ENCODE measurements at regions not wholly inside any gene's neighbourhood (a gene's known extent, or its start where the extent isn't known, plus 50 kb on each side); places are given as distances from the start of the nearest gene placed in this dataset.

DNA sequence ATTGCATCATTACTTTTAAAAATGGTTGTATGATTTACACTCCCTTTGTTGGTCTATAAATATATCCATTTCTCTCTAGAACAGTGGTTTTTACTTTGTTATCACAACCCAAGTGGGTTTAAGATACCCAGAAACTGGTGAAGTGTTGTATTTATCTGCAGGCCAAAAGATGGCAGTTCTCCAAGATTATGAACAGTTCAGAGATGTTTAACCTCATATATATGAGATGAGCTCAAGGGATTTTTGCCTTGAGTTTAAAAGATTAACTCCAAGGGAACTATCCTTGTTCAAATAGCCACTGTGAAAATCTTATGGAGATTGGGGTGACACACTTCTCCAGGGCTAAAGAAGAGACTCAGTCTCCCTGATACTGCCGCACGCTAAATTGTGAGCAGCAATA, 572.6 kb downstream of the TLE4 start:
- H3K27ac ChIP-seq (ENCODE audit: poor library complexity, severe bottlenecking): no peak overlapping the region
- ATAC-seq (ENCODE audit: low read depth) (no peak), DNase-seq (ENCODE audit: low spot score) (no peak)
- TF ChIP-seq CTCF (IDR thresholded peaks at IDR 0.05; ENCODE audit: poor library complexity, severe bottlenecking): no peak
- no peaks in the 10 kb centered on the region for H3K36me3 ChIP-seq (ENCODE audit: low read depth)
- H3K4me1 ChIP-seq (ENCODE audit: insufficient read depth, poor library complexity, severe bottlenecking): no peaks in the 10 kb centered on the region
- no peaks in the 10 kb centered on the region for H3K27me3 ChIP-seq (ENCODE audit: insufficient read depth, poor library complexity, severe bottlenecking)
- no peaks in the 10 kb centered on the region for H3K9me3 ChIP-seq (ENCODE audit: severe bottlenecking)
- H3K4me3 ChIP-seq (ENCODE audit: severe bottlenecking): no peak overlapping the region

DNA sequence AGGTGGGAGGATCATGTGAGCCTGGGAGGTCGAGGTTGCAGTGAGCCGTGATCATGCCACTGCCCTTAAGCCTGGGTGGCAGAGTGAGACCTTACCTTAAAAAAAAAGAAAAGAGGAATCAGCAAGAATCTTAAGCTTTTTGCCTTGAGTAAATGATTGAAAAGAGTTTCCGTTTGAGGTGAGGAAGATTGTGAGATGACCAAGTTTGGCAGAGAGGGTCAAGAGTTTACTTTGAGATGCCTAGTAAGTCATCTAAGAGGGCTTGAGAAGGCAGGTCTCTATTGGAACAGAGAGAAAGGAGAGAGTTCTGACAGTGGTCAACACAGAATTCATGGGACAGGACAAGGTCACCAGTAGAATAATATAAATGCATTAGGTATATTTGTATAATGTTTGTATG, 572.1 kb downstream of the TLE4 start:
- DNase-seq (ENCODE audit: low spot score): no peak
- ATAC-seq (ENCODE audit: low read depth): no peak
- Histone ChIP-seq H3K4me1 (ENCODE audit: insufficient read depth, poor library complexity, severe bottlenecking) (no peaks in the 10 kb centered on the region), H3K36me3 (ENCODE audit: low read depth) (no peaks in the 10 kb centered on the region), H3K27me3 (ENCODE audit: insufficient read depth, poor library complexity, severe bottlenecking) (no peaks in the 10 kb centered on the region), H3K9me3 (ENCODE audit: severe bottlenecking) (no peaks in the 10 kb centered on the region), H3K27ac (ENCODE audit: poor library complexity, severe bottlenecking) (no peak overlapping the region), H3K4me3 (ENCODE audit: severe bottlenecking) (no peak overlapping the region)
- TF ChIP-seq CTCF (IDR thresholded peaks at IDR 0.05; ENCODE audit: poor library complexity, severe bottlenecking): no peak

GRCh38 chr9:80134487-80134886, 562.7 kb downstream of the TLE4 start:
- H3K9me3 ChIP-seq (ENCODE audit: severe bottlenecking): no peaks in the 10 kb centered on the region
- H3K4me3 ChIP-seq (ENCODE audit: severe bottlenecking): no peak overlapping the region
- TF ChIP-seq CTCF (IDR thresholded peaks at IDR 0.05; ENCODE audit: poor library complexity, severe bottlenecking): no peak
- H3K36me3 ChIP-seq (ENCODE audit: low read depth): no peaks in the 10 kb centered on the region
- no peak for ATAC-seq (ENCODE audit: low read depth)
- H3K4me1 ChIP-seq (ENCODE audit: insufficient read depth, poor library complexity, severe bottlenecking): no peaks in the 10 kb centered on the region
- H3K27me3 ChIP-seq (ENCODE audit: insufficient read depth, poor library complexity, severe bottlenecking): no peaks in the 10 kb centered on the region
- DNase-seq (ENCODE audit: low spot score): no peak
- H3K27ac ChIP-seq (ENCODE audit: poor library complexity, severe bottlenecking): no peak overlapping the region

- DNase-seq (ENCODE audit: low spot score) (no peak), ATAC-seq (ENCODE audit: low read depth) (no peak)
- H3K4me3 ChIP-seq (ENCODE audit: severe bottlenecking): no peak overlapping the region
- no peaks in the 10 kb centered on the region for H3K4me1 ChIP-seq (ENCODE audit: insufficient read depth, poor library complexity, severe bottlenecking)
- no peaks in the 10 kb centered on the region for H3K9me3 ChIP-seq (ENCODE audit: severe bottlenecking)
- no peak overlapping the region for H3K27ac ChIP-seq (ENCODE audit: poor library complexity, severe bottlenecking)
- TF ChIP-seq CTCF (IDR thresholded peaks at IDR 0.05; ENCODE audit: poor library complexity, severe bottlenecking): no peak
- H3K27me3 ChIP-seq (ENCODE audit: insufficient read depth, poor library complexity, severe bottlenecking): no peaks in the 10 kb centered on the region
- H3K36me3 ChIP-seq (ENCODE audit: low read depth): no peaks in the 10 kb centered on the region
Measured at GRCh38 chr9:80131627-80132026, 559.9 kb downstream of the TLE4 start.

GRCh38 chr9:80127920-80128319, 556.2 kb downstream of the TLE4 start:
- no peak overlapping the region for H3K27ac ChIP-seq (ENCODE audit: poor library complexity, severe bottlenecking)
- no peaks in the 10 kb centered on the region for H3K4me1 ChIP-seq (ENCODE audit: insufficient read depth, poor library complexity, severe bottlenecking)
- TF ChIP-seq CTCF (IDR thresholded peaks at IDR 0.05; ENCODE audit: poor library complexity, severe bottlenecking): no peak
- H3K4me3 ChIP-seq (ENCODE audit: severe bottlenecking): no peak overlapping the region
- H3K36me3 ChIP-seq (ENCODE audit: low read depth): no peaks in the 10 kb centered on the region
- ATAC-seq (ENCODE audit: low read depth) (no peak), DNase-seq (ENCODE audit: low spot score) (no peak)
- no peaks in the 10 kb centered on the region for H3K27me3 ChIP-seq (ENCODE audit: insufficient read depth, poor library complexity, severe bottlenecking)
- H3K9me3 ChIP-seq (ENCODE audit: severe bottlenecking): no peaks in the 10 kb centered on the region

Data from RWPE2 (cell line).